ENCODE measurements at regions not wholly inside any gene's neighbourhood (a gene's known extent, or its start where the extent isn't known, plus 50 kb on each side); places are given as distances from the start of the nearest gene placed in this dataset.

DNA sequence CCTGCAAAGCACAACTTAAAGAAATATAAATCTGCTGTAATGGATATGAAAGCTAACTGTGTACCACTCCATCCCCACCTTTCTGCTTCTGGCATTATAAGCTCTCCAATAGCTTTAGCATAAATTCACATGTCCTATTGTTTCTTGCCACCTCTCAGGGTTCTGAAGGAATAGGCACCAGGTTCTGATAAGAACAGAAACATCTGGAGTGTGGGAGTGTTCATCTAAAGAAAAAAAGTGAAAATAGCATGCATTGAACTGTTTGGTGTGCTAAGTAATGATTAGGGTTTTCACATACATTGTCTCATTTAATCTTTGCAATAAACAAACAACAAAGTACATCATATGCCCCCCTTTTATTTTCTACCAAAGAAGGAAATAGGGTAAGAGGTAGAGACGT is 72.3 kb downstream of the FAM76B start:
- no peak for DNase-seq
- Mint-ChIP-seq H3K27ac (no peak overlapping the region), H3K27me3 (ENCODE audit: insufficient read depth) (peaks cover 10% of the 10 kb centered on the region), H3K4me1 (ENCODE audit: low read depth) (no peaks in the 10 kb centered on the region), H3K4me3 (no peak overlapping the region), H3K36me3 (ENCODE audit: low read depth) (no peaks in the 10 kb centered on the region), H3K9me3 (no peaks in the 10 kb centered on the region)
- TF ChIP-seq, protein P1, sequence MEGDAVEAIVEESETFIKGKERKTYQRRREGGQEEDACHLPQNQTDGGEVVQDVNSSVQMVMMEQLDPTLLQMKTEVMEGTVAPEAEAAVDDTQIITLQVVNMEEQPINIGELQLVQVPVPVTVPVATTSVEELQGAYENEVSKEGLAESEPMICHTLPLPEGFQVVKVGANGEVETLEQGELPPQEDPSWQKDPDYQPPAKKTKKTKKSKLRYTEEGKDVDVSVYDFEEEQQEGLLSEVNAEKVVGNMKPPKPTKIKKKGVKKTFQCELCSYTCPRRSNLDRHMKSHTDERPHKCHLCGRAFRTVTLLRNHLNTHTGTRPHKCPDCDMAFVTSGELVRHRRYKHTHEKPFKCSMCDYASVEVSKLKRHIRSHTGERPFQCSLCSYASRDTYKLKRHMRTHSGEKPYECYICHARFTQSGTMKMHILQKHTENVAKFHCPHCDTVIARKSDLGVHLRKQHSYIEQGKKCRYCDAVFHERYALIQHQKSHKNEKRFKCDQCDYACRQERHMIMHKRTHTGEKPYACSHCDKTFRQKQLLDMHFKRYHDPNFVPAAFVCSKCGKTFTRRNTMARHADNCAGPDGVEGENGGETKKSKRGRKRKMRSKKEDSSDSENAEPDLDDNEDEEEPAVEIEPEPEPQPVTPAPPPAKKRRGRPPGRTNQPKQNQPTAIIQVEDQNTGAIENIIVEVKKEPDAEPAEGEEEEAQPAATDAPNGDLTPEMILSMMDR (IDR thresholded peaks at IDR 0.05): no peak

DNA sequence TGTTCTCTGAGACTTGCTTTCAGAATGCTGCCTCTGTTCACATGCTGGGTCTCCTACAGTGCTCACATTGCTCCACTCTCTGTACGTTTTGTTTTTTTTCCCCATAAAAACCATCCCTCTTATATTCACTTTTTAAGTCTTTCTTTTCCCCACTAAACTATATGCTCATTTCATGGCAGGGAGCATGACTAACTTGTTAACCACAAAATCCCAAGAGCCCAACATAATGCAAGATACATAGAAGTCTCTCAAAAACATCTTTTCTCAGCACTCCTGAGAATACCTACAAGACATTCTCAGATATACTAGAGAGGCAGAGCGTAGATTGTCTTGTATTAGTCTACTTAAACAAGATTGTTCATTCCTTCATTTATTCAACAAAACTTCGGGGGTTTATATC is 73.3 kb downstream of the FAM76B start:
- TF ChIP-seq, protein P1 (IDR thresholded peaks at IDR 0.05): no peak
- H3K4me1 Mint-ChIP-seq (ENCODE audit: low read depth): no peaks in the 10 kb centered on the region
- H3K27me3 Mint-ChIP-seq (ENCODE audit: insufficient read depth): peaks cover 15% of the 10 kb centered on the region
- no peak overlapping the region for H3K27ac Mint-ChIP-seq
- no peaks in the 10 kb centered on the region for H3K36me3 Mint-ChIP-seq (ENCODE audit: low read depth)
- no peaks in the 10 kb centered on the region for H3K9me3 Mint-ChIP-seq
- H3K4me3 Mint-ChIP-seq: no peak overlapping the region
- DNase-seq: no peak

DNA sequence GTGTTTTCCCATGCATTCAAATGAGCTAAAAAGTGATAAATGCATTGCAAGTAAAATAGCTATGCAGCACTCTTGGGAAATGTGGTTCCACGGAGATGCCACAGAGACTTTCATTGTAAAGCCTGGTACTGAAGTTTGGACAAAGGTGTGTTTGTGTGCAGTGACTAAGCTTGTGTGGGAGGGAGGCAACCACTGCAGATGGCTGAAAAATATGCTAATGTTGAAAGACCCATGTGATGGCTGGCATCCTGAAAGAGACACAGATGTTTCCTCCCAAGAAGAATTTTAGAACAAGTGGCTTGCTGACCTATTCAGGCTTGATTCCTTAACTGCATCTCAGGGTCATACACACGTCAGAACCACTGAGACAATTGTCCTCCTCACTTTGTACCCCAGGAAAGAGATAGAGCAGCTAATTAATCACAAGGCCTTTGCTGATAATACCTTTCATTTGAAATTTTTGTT is 73.8 kb downstream of the FAM76B start:
- H3K4me1 Mint-ChIP-seq (ENCODE audit: low read depth): no peaks in the 10 kb centered on the region
- DNase-seq: no peak
- H3K9me3 Mint-ChIP-seq: no peaks in the 10 kb centered on the region
- H3K36me3 Mint-ChIP-seq (ENCODE audit: low read depth): no peaks in the 10 kb centered on the region
- H3K4me3 Mint-ChIP-seq: no peak overlapping the region
- TF ChIP-seq, protein P1 (IDR thresholded peaks at IDR 0.05): no peak
- peaks cover 15% of the 10 kb centered on the region for H3K27me3 Mint-ChIP-seq (ENCODE audit: insufficient read depth)
- no peak overlapping the region for H3K27ac Mint-ChIP-seq

DNA sequence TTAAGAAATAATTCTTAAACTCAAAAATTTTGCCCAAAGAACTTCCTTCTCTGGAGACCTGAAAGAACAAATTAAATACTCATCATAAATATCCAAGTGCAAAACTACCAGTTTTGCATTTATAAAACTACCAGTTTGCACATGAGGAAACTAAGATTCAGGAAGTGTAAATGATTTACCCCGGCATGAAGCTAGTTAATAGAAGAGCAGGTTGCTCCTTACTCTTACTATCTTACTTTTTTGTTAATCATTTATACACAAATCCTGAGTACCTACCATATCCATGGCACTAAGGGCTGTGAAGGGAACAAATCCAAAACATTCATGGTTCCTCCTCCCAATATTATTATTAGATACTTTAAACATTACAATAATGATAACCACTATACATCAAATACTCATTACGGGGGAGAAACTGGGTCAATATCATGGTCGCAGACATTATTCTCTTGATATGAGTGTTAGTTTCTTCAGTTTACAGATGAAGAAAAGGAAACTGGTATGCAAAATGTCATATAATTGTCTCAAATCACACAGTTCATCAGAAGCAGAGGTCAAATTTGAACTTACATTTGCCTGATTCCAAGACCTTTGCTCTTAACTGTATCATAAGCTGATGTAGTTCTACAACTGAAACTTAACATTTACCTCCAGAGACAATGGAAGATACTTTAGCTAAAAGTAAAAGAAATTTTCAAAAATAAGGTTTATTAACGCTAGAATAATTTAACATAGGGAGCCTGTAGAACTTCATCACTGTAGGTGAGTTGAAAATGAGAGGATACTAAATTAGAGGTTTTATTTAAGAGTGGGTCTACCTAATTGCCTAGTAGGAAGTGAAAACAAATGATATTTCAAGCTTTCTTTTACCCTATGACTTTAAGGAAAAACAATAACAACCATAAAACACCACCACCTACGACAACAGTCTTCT is 74.5 kb downstream of the FAM76B start:
- no peak overlapping the region for H3K27ac Mint-ChIP-seq
- no peaks in the 10 kb centered on the region for H3K9me3 Mint-ChIP-seq
- DNase-seq: no peak
- TF ChIP-seq, protein P1 (IDR thresholded peaks at IDR 0.05): no peak
- H3K4me1 Mint-ChIP-seq (ENCODE audit: low read depth): no peaks in the 10 kb centered on the region
- H3K4me3 Mint-ChIP-seq: no peak overlapping the region
- peaks cover 17% of the 10 kb centered on the region for H3K27me3 Mint-ChIP-seq (ENCODE audit: insufficient read depth)
- no peaks in the 10 kb centered on the region for H3K36me3 Mint-ChIP-seq (ENCODE audit: low read depth)

DNA sequence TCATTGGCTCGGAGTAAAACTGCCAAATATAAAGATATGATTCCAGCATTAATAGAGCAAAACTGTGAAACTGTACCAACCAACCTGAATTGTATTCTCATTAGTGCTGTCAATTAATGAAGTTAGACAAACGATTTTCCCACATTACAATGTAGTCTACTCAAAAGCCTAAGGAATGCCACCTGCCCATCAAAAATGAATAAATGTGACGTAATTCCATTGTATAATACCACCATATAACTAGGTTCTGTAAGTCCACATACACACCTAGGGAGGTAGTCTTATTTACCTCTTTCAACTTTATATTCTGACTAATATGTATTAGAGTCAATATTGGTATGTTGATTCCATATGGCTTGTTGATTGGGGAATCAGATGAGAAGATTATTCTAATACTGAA is 76.2 kb downstream of the FAM76B start:
- H3K4me1 Mint-ChIP-seq (ENCODE audit: low read depth): no peaks in the 10 kb centered on the region
- H3K4me3 Mint-ChIP-seq: no peak overlapping the region
- no peaks in the 10 kb centered on the region for H3K36me3 Mint-ChIP-seq (ENCODE audit: low read depth)
- TF ChIP-seq, protein P1 (IDR thresholded peaks at IDR 0.05): no peak
- no peaks in the 10 kb centered on the region for H3K9me3 Mint-ChIP-seq
- peaks cover 19% of the 10 kb centered on the region for H3K27me3 Mint-ChIP-seq (ENCODE audit: insufficient read depth)
- H3K27ac Mint-ChIP-seq: no peak overlapping the region
- no peak for DNase-seq

Data from HFFc6 (cell line).